IMR-90 (cell line): ENCODE measurements at regions not wholly inside any gene's neighbourhood (a gene's known extent, or its start where the extent isn't known, plus 50 kb on each side); places are given as distances from the start of the nearest gene placed in this dataset.

Experiments
- ATAC-seq: fragments of 200-7000 bp; cut with Tn5 transposase; 2 replicates; pipeline ENCODE4 v1.9.1; 2020; ENCODE audit warnings: low read depth, mild to moderate bottlenecking, moderate library complexity
- BruUV-seq: library from RNA; stranded (reverse); fragments of 400-500 nt; replicated peaks from 2 replicates; lab custom pipeline; 2021; lab: Mats Ljungman, UMichigan
- CTCF ChIA-PET: fragments of 300-600 bp; formaldehyde crosslinking; extraction: SDS; loops from one replicate; lab custom pipeline; 2021; ENCODE audit warnings: antibody characterized with exemption; lab: Yijun Ruan, JAX
- POLR2A ChIA-PET: fragments of 300-600 bp; sonication (Branson Sonifier 250); formaldehyde crosslinking; loops from one replicate; lab custom pipeline; 2022; ENCODE audit warnings: antibody characterized with exemption; ENCODE audit not compliant: unreplicated experiment; lab: Charles Lee
- DNase-seq: peaks from one replicate; pipeline ENCODE4 v3.0.0; 2013
- H2AFZ ChIP-seq: replicated peaks from 2 replicates; pipeline ENCODE3; 2013; ENCODE audit warnings: low read length, mild to moderate bottlenecking; ENCODE audit not compliant: poor library complexity
- H2AK5ac ChIP-seq: 2 replicates; pipeline ENCODE4 v1.6.1; 2013; ENCODE audit warnings: low read depth, low read length, inconsistent platforms
- H2AK9ac ChIP-seq: replicated peaks from 2 replicates; pipeline ENCODE3; 2013; ENCODE audit warnings: mild to moderate bottlenecking, low read depth, low read length, moderate library complexity; ENCODE audit not compliant: poor library complexity
- H2BK120ac ChIP-seq: 2 replicates; pipeline ENCODE4 v1.6.1; 2013; ENCODE audit warnings: low read depth, low read length, inconsistent platforms
- H2BK15ac ChIP-seq: 3 replicates; pipeline ENCODE4 v1.6.1; 2013; ENCODE audit warnings: low read depth, low read length, inconsistent platforms
- H2BK20ac ChIP-seq: 2 replicates; pipeline ENCODE4 v1.6.1; 2013; ENCODE audit warnings: low read depth, mild to moderate bottlenecking, inconsistent platforms, low read length, moderate library complexity
- H2BK5ac ChIP-seq: 2 replicates; pipeline ENCODE4 v1.6.1; 2013; ENCODE audit warnings: mild to moderate bottlenecking, low read depth, low read length, inconsistent platforms; ENCODE audit not compliant: poor library complexity, severe bottlenecking
- H3K14ac ChIP-seq: replicated peaks from 2 replicates; pipeline ENCODE4 v1.6.1; 2013; ENCODE audit warnings: low read depth, low read length, inconsistent platforms
- H3K18ac ChIP-seq: 2 replicates; pipeline ENCODE4 v1.6.1; 2013; ENCODE audit warnings: low read depth, low read length, control low read depth
- H3K23ac ChIP-seq: 2 replicates; pipeline ENCODE4 v1.6.1; 2013; ENCODE audit warnings: low read depth, low read length, inconsistent platforms
- H3K27ac ChIP-seq: 2 replicates; pipeline ENCODE4 v1.5.1; 2013; ENCODE audit warnings: mild to moderate bottlenecking, control low read depth, low read length; ENCODE audit not compliant: insufficient read depth
- H3K27me3 ChIP-seq: 2 replicates; pipeline ENCODE4 v1.6.1; 2013; ENCODE audit warnings: low read length; ENCODE audit not compliant: control insufficient read depth, insufficient read depth
- H3K36me3 ChIP-seq: 2 replicates; pipeline ENCODE4 v1.6.1; 2013; ENCODE audit warnings: low read length, mixed read lengths; ENCODE audit not compliant: control insufficient read depth, insufficient read depth
- H3K4ac ChIP-seq: 2 replicates; pipeline ENCODE4 v1.6.1; 2013; ENCODE audit warnings: low read depth, low read length, inconsistent platforms
- H3K4me1 ChIP-seq: 2 replicates; pipeline ENCODE4 v1.6.1; 2013; ENCODE audit warnings: low read length, mixed read lengths; ENCODE audit not compliant: control insufficient read depth, insufficient read depth
- H3K4me2 ChIP-seq: 2 replicates; pipeline ENCODE4 v1.6.1; 2013; ENCODE audit warnings: low read depth, mild to moderate bottlenecking, control low read depth, low read length, moderate library complexity
- H3K4me3 ChIP-seq: 2 replicates; pipeline ENCODE4 v1.5.1; 2013; ENCODE audit warnings: low read depth, mild to moderate bottlenecking, control low read depth, low read length, moderate library complexity; ENCODE audit not compliant: insufficient read depth
- H3K56ac ChIP-seq: 2 replicates; pipeline ENCODE4 v1.6.1; 2013; ENCODE audit warnings: low read length, inconsistent platforms; ENCODE audit not compliant: insufficient read depth; ENCODE audit errors: extremely low read depth
- H3K79me1 ChIP-seq, 2 experiments: 2 replicates each; pipeline ENCODE4 v1.6.1; 2013; ENCODE audit warnings: low read length in 2 of 2, inconsistent platforms in 1 of 2, low read depth in 1 of 2
- H3K9ac ChIP-seq: 2 replicates; pipeline ENCODE4 v1.6.1; 2013; ENCODE audit warnings: low read depth, low read length, control low read depth
- H3K9me1 ChIP-seq: 2 replicates; pipeline ENCODE4 v1.6.1; 2013; ENCODE audit warnings: low read length, inconsistent platforms; ENCODE audit not compliant: insufficient read depth
- H3K9me3 ChIP-seq: 2 replicates; pipeline ENCODE4 v1.6.1; 2013; ENCODE audit warnings: low read length; ENCODE audit not compliant: control insufficient read depth, insufficient read depth
- H4K20me1 ChIP-seq: 2 replicates; pipeline ENCODE4 v1.6.1; 2013; ENCODE audit warnings: low read length, inconsistent platforms; ENCODE audit not compliant: insufficient read depth
- H4K5ac ChIP-seq: 2 replicates; pipeline ENCODE4 v1.6.1; 2013; ENCODE audit warnings: mild to moderate bottlenecking, low read depth, low read length, control low read depth
- H4K8ac ChIP-seq, 2 experiments: 2 replicates each; pipeline ENCODE4 v1.6.1; 2013; ENCODE audit warnings: low read depth in 2 of 2, low read length in 2 of 2, control low read depth in 1 of 2, inconsistent platforms in 1 of 2
- H4K91ac ChIP-seq: 2 replicates; pipeline ENCODE4 v1.6.1; 2013; ENCODE audit warnings: low read depth, low read length, inconsistent platforms; ENCODE audit not compliant: insufficient read depth
- MXI1 ChIP-seq: IDR thresholded peaks from 2 replicates; pipeline ENCODE4 v1.6.1; 2012; ENCODE audit warnings: low read depth, mild to moderate bottlenecking, low read length, moderate library complexity, borderline replicate concordance
- WGBS, 2 experiments: methylation state at CpG; one replicate each; pipeline versions ENCODE4 v1.1.5 to v1.1.7; 2013; ENCODE audit warnings: missing lambda C conversion rate in 2 of 2; ENCODE audit not compliant: insufficient read length in 1 of 2; ENCODE audit errors: extremely low coverage in 2 of 2; 5-methylcytosine and 5-hydroxymethylcytosine counted together
- dilution Hi-C: fragments of 300-500 bp; cut with HindIII; formaldehyde crosslinking; loops from one replicate; pipeline ENCODE4 v1.14.3; 2018; ENCODE audit warnings: low sequenced_read_pairs; ENCODE audit not compliant: unreplicated experiment
- in situ Hi-C: fragments of 300-500 bp; cut with MboI; formaldehyde crosslinking; loops from 3 replicates; pipeline ENCODE4 v1.14.3; 2019; ENCODE audit warnings: low sequenced_read_pairs, inconsistent platforms, mixed read lengths
- intact Hi-C: fragments of 100-400 bp; cut with micrococcal nuclease; formaldehyde crosslinking; loops from 2 replicates; pipeline ENCODE4 v1.10.0; 2022

GRCh38 chr20:11989018-11989771 is 71.5 kb downstream of the BTBD3 start:
- TF ChIP-seq MXI1 = no peak
- H2AK9ac ChIP-seq = no peak overlapping the region
- no peak overlapping the region for H2AFZ ChIP-seq
- H3K79me1 ChIP-seq = no peaks in the 10 kb centered on the region
- H4K5ac ChIP-seq = no peak overlapping the region
- H3K4me2 ChIP-seq = no peak overlapping the region
- H3K4me1 ChIP-seq = no peaks in the 10 kb centered on the region
- DNase-seq (no peak), ATAC-seq (no peak)
- H3K4me3 ChIP-seq = no peak overlapping the region
- H3K23ac ChIP-seq = no peak overlapping the region
- intact Hi-C loops = no loop called here
- no peaks in the 10 kb centered on the region for H3K9me1 ChIP-seq
- no peak overlapping the region for H4K91ac ChIP-seq
- no peak overlapping the region for H2BK120ac ChIP-seq
- no peaks in the 10 kb centered on the region for H4K20me1 ChIP-seq
- no peaks in the 10 kb centered on the region for H3K9me3 ChIP-seq
- no peak overlapping the region for H2BK20ac ChIP-seq
- dilution Hi-C loops = no loop called here
- no TSS peak for BruUV-seq
- H2AK5ac ChIP-seq = no peak overlapping the region
- no peak overlapping the region for H3K18ac ChIP-seq
- no peaks in the 10 kb centered on the region for H3K36me3 ChIP-seq
- ChIA-PET POLR2A (no interaction called here), CTCF (no interaction called here)
- 84% methylated on average over 3 of the region's 7 CpGs; no CpG with 5 or more reads in 1 of the 2 experiments for WGBS, 2 experiments
- in situ Hi-C loops = no loop called here
- H3K27ac ChIP-seq = no peak overlapping the region
- H2BK5ac ChIP-seq = no peak overlapping the region
- H3K27me3 ChIP-seq = peaks cover 2% of the 10 kb centered on the region; the same call in 1 of the 2 replicates
- no peak overlapping the region for H3K56ac ChIP-seq
- no peak overlapping the region for H3K4ac ChIP-seq
- no peak overlapping the region for H2BK15ac ChIP-seq
- H3K14ac ChIP-seq = no peak overlapping the region
- no peak overlapping the region for H4K8ac ChIP-seq
- H3K9ac ChIP-seq = no peak overlapping the region
